H1 (cell line): ENCODE measurements at regions not wholly inside any gene's neighbourhood (a gene's known extent, or its start where the extent isn't known, plus 50 kb on each side); places are given as distances from the start of the nearest gene placed in this dataset.

Source experiments
- CTCF ChIA-PET: fragments of 300-600 bp; sonication (Branson Sonifier 250); formaldehyde crosslinking; loops from one replicate; lab custom pipeline; 2021; ENCODE audit not compliant: partially characterized antibody; lab: Charles Lee
- POLR2A ChIA-PET: fragments of 300-600 bp; sonication (Branson Sonifier 250); formaldehyde crosslinking; loops from one replicate; lab custom pipeline; 2021; ENCODE audit warnings: inconsistent platforms; ENCODE audit not compliant: partially characterized antibody; lab: Charles Lee
- DNase-seq, 2 experiments: peaks; one replicate each; pipeline versions ENCODE4 v3.0.0 to v3.0.0-alpha.2; 2010 to 2022; ENCODE audit warnings: low spot score in 2 of 2, low read depth in 1 of 2, mixed read lengths in 1 of 2
- FAIRE-seq: peaks from 2 replicates; lab custom pipeline; 2011; peaks lifted over from hg19 to GRCh38; lab: Jason Lieb, UNC
- H2AFZ ChIP-seq: 2 replicates; pipeline ENCODE4 v1.8.1; 2012; ENCODE audit warnings: low read length, inconsistent platforms
- H2AK5ac ChIP-seq: 2 replicates; pipeline ENCODE4 v1.6.1; 2013; ENCODE audit warnings: low read depth, low read length
- H2BK120ac ChIP-seq: replicated peaks from 2 replicates; pipeline ENCODE3; 2013; ENCODE audit warnings: low read depth, low read length, inconsistent platforms
- H2BK12ac ChIP-seq: 2 replicates; pipeline ENCODE4 v1.6.1; 2013; ENCODE audit warnings: low read depth, low read length
- H2BK15ac ChIP-seq: 2 replicates; pipeline ENCODE4 v1.6.1; 2013; ENCODE audit warnings: low read length
- H2BK20ac ChIP-seq: 2 replicates; pipeline ENCODE4 v1.6.1; 2013; ENCODE audit warnings: low read length
- H2BK5ac ChIP-seq: 2 replicates; pipeline ENCODE4 v1.6.1; 2013; ENCODE audit warnings: low read depth, low read length
- H3K14ac ChIP-seq: 2 replicates; pipeline ENCODE4 v1.6.1; 2013; ENCODE audit warnings: inconsistent platforms; ENCODE audit not compliant: insufficient read length
- H3K18ac ChIP-seq: 2 replicates; pipeline ENCODE4 v1.6.1; 2013; ENCODE audit warnings: low read length; ENCODE audit errors: extremely low read depth
- H3K23ac ChIP-seq: 2 replicates; pipeline ENCODE4 v1.6.1; 2013; ENCODE audit warnings: inconsistent platforms; ENCODE audit not compliant: insufficient read length
- H3K23me2 ChIP-seq: 2 replicates; pipeline ENCODE4 v1.6.1; 2013; ENCODE audit warnings: low read depth, low read length
- H3K27ac ChIP-seq: 2 replicates; pipeline ENCODE4 v1.6.1; 2011; ENCODE audit warnings: low read depth, low read length, inconsistent platforms
- H3K27me3 ChIP-seq, 4 experiments: replicated peaks in 1 of 4; 1 replicate in 1 of 4; 2 replicates in 3 of 4; pipeline versions ENCODE4 v1.6.1 to v1.8.1; 2011 to 2013; ENCODE audit warnings: low read length in 3 of 4, mild to moderate bottlenecking in 3 of 4, inconsistent platforms in 2 of 4, mixed read lengths in 2 of 4, moderate library complexity in 1 of 4; ENCODE audit not compliant: control insufficient read depth in 3 of 4, insufficient read depth in 3 of 4; ENCODE audit errors: extremely low read depth in 1 of 4
- H3K36me3 ChIP-seq, 4 experiments: 2 replicates each; pipeline versions ENCODE4 v1.6.1 to v1.8.1; 2011 to 2013; ENCODE audit warnings: mild to moderate bottlenecking in 4 of 4, low read length in 3 of 4, moderate library complexity in 2 of 4, control low read depth in 1 of 4, inconsistent platforms in 1 of 4; ENCODE audit not compliant: insufficient read depth in 4 of 4, control insufficient read depth in 2 of 4
- H3K4ac ChIP-seq: replicated peaks from 2 replicates; pipeline ENCODE3; 2013; ENCODE audit warnings: low read length, low read depth, mixed read lengths, inconsistent platforms; ENCODE audit not compliant: insufficient read length
- H3K4me1 ChIP-seq, 4 experiments: replicated peaks in 1 of 4; 1 replicate in 1 of 4; 2 replicates in 3 of 4; pipeline versions ENCODE4 v1.6.1 to v1.8.1; 2011 to 2013; ENCODE audit warnings: low read length in 3 of 4, inconsistent platforms in 2 of 4, mixed read lengths in 1 of 4; ENCODE audit not compliant: insufficient read depth in 4 of 4, control insufficient read depth in 3 of 4
- H3K4me2 ChIP-seq, 2 experiments: 2 replicates each; pipeline versions ENCODE4 v1.6.1 to v1.8.1; 2011 to 2013; ENCODE audit warnings: low read depth in 2 of 2, low read length in 2 of 2, control low read depth in 1 of 2, inconsistent platforms in 1 of 2, mild to moderate bottlenecking in 1 of 2; ENCODE audit not compliant: insufficient read depth in 1 of 2
- H3K4me3 ChIP-seq, 4 experiments: fragments of 200-600, 300-600 bp in 1 of 4; sonication (generic), shearing (Covaris generic), sonication (Bioruptor Twin) in 1 of 4; 2 replicates each; pipeline versions ENCODE4 v1.5.1 to v1.8.1; 2011 to 2016; ENCODE audit warnings: low read length in 4 of 4, low read depth in 3 of 4, control low read depth in 2 of 4, inconsistent platforms in 2 of 4, mild to moderate bottlenecking in 2 of 4, mixed read lengths in 1 of 4, moderate library complexity in 1 of 4; ENCODE audit not compliant: insufficient read depth in 2 of 4; ENCODE audit errors: extremely low read depth in 1 of 4
- H3K56ac ChIP-seq: replicated peaks from 2 replicates; pipeline ENCODE3; 2013; ENCODE audit warnings: low read depth, mild to moderate bottlenecking, mixed read lengths, low read length, inconsistent platforms; ENCODE audit not compliant: insufficient read length
- H3K79me1 ChIP-seq: 2 replicates; pipeline ENCODE4 v1.6.1; 2013; ENCODE audit warnings: low read depth, low read length, control low read depth
- H3K79me2 ChIP-seq, 2 experiments: 2 replicates each; pipeline versions ENCODE4 v1.6.1 to v1.8.1; 2012 to 2013; ENCODE audit warnings: low read length in 2 of 2, mild to moderate bottlenecking in 2 of 2, inconsistent platforms in 1 of 2; ENCODE audit not compliant: insufficient read depth in 2 of 2, control insufficient read depth in 1 of 2
- H3K9ac ChIP-seq, 4 experiments: replicated peaks in 1 of 4; 1 replicate in 1 of 4; 2 replicates in 3 of 4; pipeline versions ENCODE4 v1.6.1 to v1.8.1; 2011 to 2013; ENCODE audit warnings: low read depth in 3 of 4, low read length in 3 of 4, control low read depth in 2 of 4, mild to moderate bottlenecking in 2 of 4, moderate library complexity in 2 of 4, inconsistent platforms in 1 of 4; ENCODE audit errors: extremely low read depth in 1 of 4
- H3K9me3 ChIP-seq, 2 experiments: 2 replicates each; pipeline versions ENCODE4 v1.6.1 to v1.8.1; 2012 to 2013; ENCODE audit warnings: mild to moderate bottlenecking in 2 of 2, moderate library complexity in 2 of 2, control low read depth in 1 of 2, inconsistent platforms in 1 of 2, low read depth in 1 of 2, low read length in 1 of 2, mixed read lengths in 1 of 2; ENCODE audit not compliant: insufficient read depth in 2 of 2
- H4K20me1 ChIP-seq, 2 experiments: replicated peaks in 1 of 2; 2 replicates each; pipeline versions ENCODE3 to v1.8.1; 2011 to 2013; ENCODE audit warnings: inconsistent platforms in 2 of 2, low read length in 2 of 2, mild to moderate bottlenecking in 1 of 2; ENCODE audit not compliant: insufficient read depth in 2 of 2, control insufficient read depth in 1 of 2
- H4K5ac ChIP-seq: 2 replicates; pipeline ENCODE4 v1.6.1; 2013; ENCODE audit warnings: low read length, low read depth, mixed read lengths, inconsistent platforms; ENCODE audit not compliant: insufficient read length
- H4K8ac ChIP-seq: 2 replicates; pipeline ENCODE4 v1.8.0; 2013; ENCODE audit warnings: mild to moderate bottlenecking, moderate library complexity, low read length, inconsistent platforms; ENCODE audit not compliant: insufficient read depth; ENCODE audit errors: extremely low read depth
- H4K91ac ChIP-seq: replicated peaks from 2 replicates; pipeline ENCODE3; 2013; ENCODE audit warnings: low read length, mixed read lengths, inconsistent platforms; ENCODE audit not compliant: insufficient read length
- ASH2L ChIP-seq: fragments of 200-600, 300-600 bp; sonication (generic); IDR thresholded peaks from one replicate; pipeline ENCODE4 v1.7.1; 2017; ENCODE audit warnings: low read length
- BRCA1 ChIP-seq: IDR thresholded peaks from 2 replicates; pipeline ENCODE4 v1.6.1; 2012; ENCODE audit warnings: low read depth, low read length, improper control_type of control experiment
- CEBPB ChIP-seq: IDR thresholded peaks from 2 replicates; pipeline ENCODE4 v1.6.1; 2012; ENCODE audit warnings: low read depth, low read length
- CREB1 ChIP-seq: IDR thresholded peaks from 2 replicates; pipeline ENCODE4 v1.6.1; 2012; ENCODE audit warnings: inconsistent platforms
- KDM5A ChIP-seq: fragments of 200-600 bp; IDR thresholded peaks from 2 replicates; pipeline ENCODE4 v1.7.1; 2012; ENCODE audit warnings: mild to moderate bottlenecking, low read length, inconsistent platforms, mixed read lengths
- POU5F1 ChIP-seq: IDR thresholded peaks from 2 replicates; pipeline ENCODE4 v1.6.1; 2011; ENCODE audit warnings: low read depth, mild to moderate bottlenecking, low read length, moderate library complexity
- RFX5 ChIP-seq: IDR thresholded peaks from 2 replicates; pipeline ENCODE4 v1.6.1; 2011; ENCODE audit warnings: low read depth, low read length, improper control_type of control experiment, borderline replicate concordance
- RNF2 ChIP-seq: fragments of 200-900, 300-1000 bp; sonication (generic); IDR thresholded peaks from 2 replicates; pipeline ENCODE4 v1.7.1; 2016; ENCODE audit warnings: borderline replicate concordance, low read depth, mild to moderate bottlenecking, antibody characterized with exemption, low read length; ENCODE audit not compliant: poor library complexity, severe bottlenecking; ENCODE audit errors: missing control alignments
- SP2 ChIP-seq: IDR thresholded peaks from 2 replicates; pipeline ENCODE4 v1.6.1; 2012; ENCODE audit warnings: mild to moderate bottlenecking, low read length, inconsistent platforms
- WGBS, 2 experiments: shearing (Covaris generic) in 1 of 2; methylation state at CpG; one replicate each; pipeline versions ENCODE4 v1.1.6 to v1.1.7; 2013 to 2015; ENCODE audit warnings: low lambda C conversion rate in 2 of 2, mixed read lengths in 2 of 2, inconsistent platforms in 1 of 2, low coverage in 1 of 2, missing lambda C conversion rate in 1 of 2; ENCODE audit not compliant: insufficient replicate concordance in 2 of 2, insufficient coverage in 1 of 2, insufficient read length in 1 of 2; ENCODE audit errors: extremely low coverage in 1 of 2, missing lambda C conversion rate in 1 of 2; 5-methylcytosine and 5-hydroxymethylcytosine counted together

- Histone ChIP-seq H2BK20ac (no peak overlapping the region), H3K4me2 (no peak overlapping the region), H3K4ac (no peak overlapping the region), H2BK120ac (no peak overlapping the region), H3K4me3 (no peak overlapping the region), H2AFZ (no peak overlapping the region), H4K5ac (no peak overlapping the region), H3K4me1 (no peaks in the 10 kb centered on the region), H3K23me2 (no peaks in the 10 kb centered on the region), H4K20me1 (no peaks in the 10 kb centered on the region), H2BK5ac (no peak overlapping the region), H3K9me3 (0 out of 4 replicates have a peak, but pooled peaks cover 0 to 6% of the 10 kb centered on the region in 2 experiments), H3K23ac (no peak overlapping the region), H2AK5ac (no peak overlapping the region), H3K56ac (no peak overlapping the region), H2BK15ac (no peak overlapping the region), H3K79me2 (no peaks in the 10 kb centered on the region), H3K27me3 (no peaks in the 10 kb centered on the region), H4K8ac (no peak overlapping the region), H3K14ac (no peak overlapping the region), H3K79me1 (no peaks in the 10 kb centered on the region), H4K91ac (no peak overlapping the region), H3K18ac (no peak overlapping the region), H3K9ac (no peak overlapping the region), H3K36me3 (no peaks in the 10 kb centered on the region), H2BK12ac (no peak overlapping the region), H3K27ac (no peak overlapping the region)
- 69% methylated on average over 2 of the region's 2 CpGs; no CpG with 5 or more reads in 1 of the 2 experiments for WGBS, 2 experiments
- no peak for TF ChIP-seq RFX5
- no peak for TF ChIP-seq BRCA1
- no peak for TF ChIP-seq ASH2L
- no peak for TF ChIP-seq POU5F1
- TF ChIP-seq KDM5A, result no peak
- no peak for TF ChIP-seq CREB1
- TF ChIP-seq RNF2, result no peak
- no peak for TF ChIP-seq CEBPB
- TF ChIP-seq SP2, result no peak
- no peak for FAIRE-seq
- DNase-seq, result no peak
- ChIA-PET POLR2A (no interaction called here), CTCF (interaction anchor here (0.6 to 1.3 kb wide), 3 partner anchors 25 to 36 kb away, joined by 3 to 4 read pairs (median 4); no protein-coding TSS in a partner anchor)
Observed at GRCh38 chr9:86674487-86674886, 272.8 kb downstream of the GAS1 start.
